Gastrocnemius medialis (tissue), 4 donors: ENCODE measurements at regions not wholly inside any gene's neighbourhood (a gene's known extent, or its start where the extent isn't known, plus 50 kb on each side); places are given as distances from the start of the nearest gene placed in this dataset.

Experiments
- ATAC-seq, 2 donors: fragments of 150-250 bp; one replicate each; pipeline ENCODE4 v1.9.1; 2016
- DNase-seq, 2 donors: peaks; one replicate each; pipeline ENCODE4 v3.0.0-alpha.2; 2019
- H3K27ac ChIP-seq, 4 donors: fragments of 200-600 bp; sonication (generic); 1 replicate in 1 of 4; 2 replicates in 3 of 4; pipeline ENCODE4 v1.5.1; 2016 to 2018; ENCODE audit warnings: mild to moderate bottlenecking in 2 of 4, moderate library complexity in 1 of 4
- H3K27me3 ChIP-seq, 3 donors: fragments of 200-600 bp; sonication (generic) in 2 of 3; 1 replicate in 1 of 3; 2 replicates in 2 of 3; pipeline versions ENCODE4 v1.5.1 to v1.6.0; 2016 to 2019; ENCODE audit warnings: mild to moderate bottlenecking in 1 of 3, moderate library complexity in 1 of 3
- H3K36me3 ChIP-seq, 2 donors: fragments of 200-600 bp; sonication (generic) in 1 of 2; one replicate each; pipeline ENCODE4 v1.5.1; 2017 to 2018
- H3K4me1 ChIP-seq, 2 donors: fragments of 200-600 bp; sonication (generic) in 1 of 2; one replicate each; pipeline ENCODE4 v1.5.1; 2016 to 2017; ENCODE audit warnings: mild to moderate bottlenecking in 2 of 2
- H3K4me3 ChIP-seq, 4 donors: fragments of 200-600 bp; sonication (generic) in 3 of 4; 1 replicate in 1 of 4; 2 replicates in 3 of 4; pipeline ENCODE4 v1.5.1; 2016 to 2019; ENCODE audit warnings: mild to moderate bottlenecking in 2 of 4
- H3K9me3 ChIP-seq, 3 donors: fragments of 200-600 bp; sonication (generic) in 2 of 3; 1 replicate in 1 of 3; 2 replicates in 2 of 3; pipeline ENCODE4 v1.5.1; 2016 to 2019
- POLR2A ChIP-seq, 2 donors: fragments of 450-650 bp; IDR thresholded peaks; one replicate each; pipeline ENCODE4 v1.6.1; 2017; ENCODE audit warnings: antibody characterized with exemption in 2 of 2, mild to moderate bottlenecking in 2 of 2, moderate library complexity in 2 of 2
- in situ Hi-C, 4 donors: fragments of 200-750 bp; cut with MboI; loops; one replicate each; pipeline versions ENCODE4 v1.15.0 to v1.8.0; 2017; ENCODE audit warnings: low sequenced_read_pairs in 4 of 4
- intact Hi-C: fragments of 100-400 bp; cut with DNase I; formaldehyde crosslinking; loops from one replicate; pipeline ENCODE4 v1.15.1; 2023; ENCODE audit warnings: low total_unique reads
- TF ChIP-seq, protein P1 (sequence below), 5 experiments: fragments of 450-650 bp in 3 of 5; fragments of 200-600 bp in 2 of 5; sonication (generic) in 2 of 5; IDR thresholded peaks in 4 of 5; conservative IDR thresholded peaks in 1 of 5; 1 replicate in 4 of 5; 2 replicates in 1 of 5; pipeline ENCODE4 v1.5.1; 2016 to 2019; ENCODE audit warnings: antibody characterized with exemption in 5 of 5, mild to moderate bottlenecking in 3 of 5, moderate library complexity in 3 of 5

- intact Hi-C loops, result no loop called here
Measured at GRCh38 chr7:17026269-17026668, 144.5 kb upstream of the AGR3 start.

GRCh38 chr7:17027143-17027788 lies 145.5 kb upstream of the AGR3 start:
- H3K27ac ChIP-seq, result no peak overlapping the region
- ATAC-seq (no peak), DNase-seq (no peak)
- no peaks in the 10 kb centered on the region for H3K4me1 ChIP-seq
- intact Hi-C loops (no loop called here), in situ Hi-C loops (no loop called here)
- no peaks in the 10 kb centered on the region for H3K36me3 ChIP-seq
- H3K9me3 ChIP-seq, result no peaks in the 10 kb centered on the region
- TF ChIP-seq POLR2A (IDR thresholded peaks at IDR 0.05), result no peak
- TF ChIP-seq, protein P1, sequence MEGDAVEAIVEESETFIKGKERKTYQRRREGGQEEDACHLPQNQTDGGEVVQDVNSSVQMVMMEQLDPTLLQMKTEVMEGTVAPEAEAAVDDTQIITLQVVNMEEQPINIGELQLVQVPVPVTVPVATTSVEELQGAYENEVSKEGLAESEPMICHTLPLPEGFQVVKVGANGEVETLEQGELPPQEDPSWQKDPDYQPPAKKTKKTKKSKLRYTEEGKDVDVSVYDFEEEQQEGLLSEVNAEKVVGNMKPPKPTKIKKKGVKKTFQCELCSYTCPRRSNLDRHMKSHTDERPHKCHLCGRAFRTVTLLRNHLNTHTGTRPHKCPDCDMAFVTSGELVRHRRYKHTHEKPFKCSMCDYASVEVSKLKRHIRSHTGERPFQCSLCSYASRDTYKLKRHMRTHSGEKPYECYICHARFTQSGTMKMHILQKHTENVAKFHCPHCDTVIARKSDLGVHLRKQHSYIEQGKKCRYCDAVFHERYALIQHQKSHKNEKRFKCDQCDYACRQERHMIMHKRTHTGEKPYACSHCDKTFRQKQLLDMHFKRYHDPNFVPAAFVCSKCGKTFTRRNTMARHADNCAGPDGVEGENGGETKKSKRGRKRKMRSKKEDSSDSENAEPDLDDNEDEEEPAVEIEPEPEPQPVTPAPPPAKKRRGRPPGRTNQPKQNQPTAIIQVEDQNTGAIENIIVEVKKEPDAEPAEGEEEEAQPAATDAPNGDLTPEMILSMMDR (IDR thresholded peaks at IDR 0.05 in 4 of 5, conservative IDR thresholded peaks at IDR 0.05 in 1 of 5), result no peak
- H3K4me3 ChIP-seq, result no peak overlapping the region
- no peaks in the 10 kb centered on the region for H3K27me3 ChIP-seq

More at GRCh38 chr7:17026269-17026668, 144.5 kb upstream of the AGR3 start:
- Histone ChIP-seq H3K9me3 (no peaks in the 10 kb centered on the region), H3K36me3 (no peaks in the 10 kb centered on the region), H3K27ac (no peak overlapping the region), H3K27me3 (no peaks in the 10 kb centered on the region), H3K4me3 (no peak overlapping the region), H3K4me1 (no peaks in the 10 kb centered on the region)
- DNase-seq (no peak), ATAC-seq (no peak)
- no peak for TF ChIP-seq POLR2A (IDR thresholded peaks at IDR 0.05)
- TF ChIP-seq, protein P1 (IDR thresholded peaks at IDR 0.05 in 4 of 5, conservative IDR thresholded peaks at IDR 0.05 in 1 of 5), result no peak
- in situ Hi-C loops, result no loop called here

DNA sequence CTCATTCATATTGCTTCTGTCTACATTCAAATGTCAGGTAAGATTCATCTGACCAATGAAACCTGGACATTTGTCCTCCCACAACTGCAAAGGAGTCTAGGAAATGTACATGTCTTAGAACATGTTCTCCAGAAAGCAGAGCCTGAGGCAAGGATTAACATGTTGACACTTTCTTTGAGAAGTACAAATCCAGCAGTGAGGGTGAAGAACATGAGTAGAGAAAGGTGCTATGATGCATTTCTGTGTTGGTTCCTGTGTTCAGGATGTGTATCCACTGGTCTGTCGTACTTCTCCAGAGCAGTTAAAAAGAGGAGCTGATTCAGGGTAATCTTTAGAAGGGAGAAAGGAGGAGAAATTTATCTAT lies 146.0 kb upstream of the AGR3 start:
- intact Hi-C loops, result no loop called here

DNA sequence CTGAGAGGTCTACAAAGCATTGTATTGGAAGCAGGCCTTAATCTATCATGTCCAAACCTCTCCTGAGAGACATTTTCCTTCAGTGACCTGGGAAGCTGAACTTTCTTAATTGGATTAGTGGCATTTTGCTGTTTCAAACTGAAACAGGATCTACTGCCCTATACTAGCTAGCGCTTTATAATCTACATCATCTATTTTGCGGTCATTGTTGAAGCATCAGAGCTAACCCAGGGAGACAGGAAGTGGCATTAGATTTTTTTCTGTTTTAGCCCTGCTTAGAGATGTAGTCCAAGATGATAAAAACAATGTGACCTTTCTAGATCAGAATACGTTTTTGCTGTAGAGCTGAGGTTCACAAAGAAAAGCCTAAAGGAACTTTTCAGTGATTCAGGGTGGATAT lies 147.4 kb upstream of the AGR3 start:
- H3K36me3 ChIP-seq, result no peaks in the 10 kb centered on the region
- no peaks in the 10 kb centered on the region for H3K4me1 ChIP-seq
- ATAC-seq, result no peak
- no peak for DNase-seq
- H3K27me3 ChIP-seq, result no peaks in the 10 kb centered on the region
- no peak overlapping the region for H3K4me3 ChIP-seq
- in situ Hi-C loops, result no loop called here
- no peak overlapping the region for H3K27ac ChIP-seq
- H3K9me3 ChIP-seq, result no peaks in the 10 kb centered on the region
- TF ChIP-seq, protein P1 (IDR thresholded peaks at IDR 0.05 in 4 of 5, conservative IDR thresholded peaks at IDR 0.05 in 1 of 5), result no peak
- TF ChIP-seq POLR2A (IDR thresholded peaks at IDR 0.05), result no peak
- intact Hi-C loops, result no loop called here

More for the DNA sequence above, 146.0 kb upstream of the AGR3 start:
- DNase-seq (no peak), ATAC-seq (no peak)
- H3K27me3 ChIP-seq, result no peaks in the 10 kb centered on the region
- no peaks in the 10 kb centered on the region for H3K4me1 ChIP-seq
- H3K9me3 ChIP-seq, result no peaks in the 10 kb centered on the region
- H3K27ac ChIP-seq, result no peak overlapping the region
- H3K36me3 ChIP-seq, result no peaks in the 10 kb centered on the region
- no peak for TF ChIP-seq POLR2A (IDR thresholded peaks at IDR 0.05)
- TF ChIP-seq, protein P1 (IDR thresholded peaks at IDR 0.05 in 4 of 5, conservative IDR thresholded peaks at IDR 0.05 in 1 of 5), result no peak
- H3K4me3 ChIP-seq, result no peak overlapping the region
- in situ Hi-C loops, result no loop called here

GRCh38 chr7:17030559-17030958 lies 148.8 kb upstream of the AGR3 start:
- TF ChIP-seq, protein P1 (IDR thresholded peaks at IDR 0.05 in 4 of 5, conservative IDR thresholded peaks at IDR 0.05 in 1 of 5), result no peak
- TF ChIP-seq POLR2A (IDR thresholded peaks at IDR 0.05), result no peak
- no peak for ATAC-seq
- H3K9me3 ChIP-seq, result no peaks in the 10 kb centered on the region

More at GRCh38 chr7:17030559-17030958, 148.8 kb upstream of the AGR3 start:
- H3K36me3 ChIP-seq, result no peaks in the 10 kb centered on the region
- intact Hi-C loops (no loop called here), in situ Hi-C loops (no loop called here)
- H3K4me1 ChIP-seq, result no peaks in the 10 kb centered on the region
- DNase-seq, result no peak
- H3K4me3 ChIP-seq, result no peak overlapping the region
- no peak overlapping the region for H3K27ac ChIP-seq
- no peaks in the 10 kb centered on the region for H3K27me3 ChIP-seq
